A673 (cell line): ENCODE measurements at regions not wholly inside any gene's neighbourhood (a gene's known extent, or its start where the extent isn't known, plus 50 kb on each side); places are given as distances from the start of the nearest gene placed in this dataset.

ENCODE experiments used
- BruUV-seq: library from RNA; stranded (reverse); fragments of 400-500 nt; replicated peaks from 2 replicates; lab custom pipeline; 2021; lab: Mats Ljungman, UMichigan
- CTCF ChIA-PET: fragments of 300-600 bp; sonication (Branson Sonifier 250); formaldehyde crosslinking; loops from one replicate; lab custom pipeline; 2022; ENCODE audit warnings: antibody characterized with exemption; lab: Charles Lee
- POLR2A ChIA-PET: fragments of 300-600 bp; sonication (Branson Sonifier 250); formaldehyde crosslinking; loops from one replicate; lab custom pipeline; 2022; ENCODE audit warnings: antibody characterized with exemption; ENCODE audit not compliant: low non-redundant PET; lab: Charles Lee
- DNase-seq: peaks from one replicate; pipeline ENCODE4 v3.0.0-alpha.2; 2015; ENCODE audit warnings: low spot score
- H3K27ac ChIP-seq: fragments of 200-600 bp; sonication (generic); 2 replicates; pipeline ENCODE4 v1.5.1; 2016; ENCODE audit warnings: mixed run types, low read depth, mild to moderate bottlenecking, mixed read lengths, antibody characterized with exemption, low read length; ENCODE audit not compliant: poor library complexity, severe bottlenecking
- H3K27me3 ChIP-seq: fragments of 200-600 bp; sonication (generic); replicated peaks from 2 replicates; pipeline ENCODE4 v1.6.1; 2017; ENCODE audit warnings: mixed run types, low read depth, mild to moderate bottlenecking, mixed read lengths, antibody characterized with exemption, low read length; ENCODE audit not compliant: insufficient read depth, poor library complexity
- H3K36me3 ChIP-seq: fragments of 200-600 bp; sonication (generic); 2 replicates; pipeline ENCODE4 v1.6.1; 2016; ENCODE audit warnings: mixed run types, mild to moderate bottlenecking, mixed read lengths, antibody characterized with exemption, low read length; ENCODE audit not compliant: insufficient read depth, poor library complexity, severe bottlenecking
- H3K4me1 ChIP-seq: fragments of 200-600 bp; sonication (generic); 2 replicates; pipeline ENCODE4 v1.6.1; 2017; ENCODE audit warnings: mixed run types, mild to moderate bottlenecking, mixed read lengths, antibody characterized with exemption, low read length; ENCODE audit not compliant: insufficient read depth, poor library complexity, severe bottlenecking
- H3K4me3 ChIP-seq: fragments of 200-600 bp; sonication (generic); 2 replicates; pipeline ENCODE4 v1.5.1; 2016; ENCODE audit warnings: low read depth, mixed run types, mild to moderate bottlenecking, mixed read lengths, low read length; ENCODE audit not compliant: poor library complexity, severe bottlenecking
- H3K9me3 ChIP-seq: fragments of 200-600 bp; sonication (generic); 2 replicates; pipeline ENCODE4 v1.6.1; 2016; ENCODE audit warnings: mixed run types, low read depth, mild to moderate bottlenecking, mixed read lengths, antibody characterized with exemption, low read length; ENCODE audit not compliant: poor library complexity, severe bottlenecking
- CTCF ChIP-seq: fragments of 300-800, 200-600 bp; sonication (generic); conservative IDR thresholded peaks from 2 replicates; pipeline ENCODE4 v1.5.1; 2017; ENCODE audit warnings: low read depth, mild to moderate bottlenecking, antibody characterized with exemption, low read length, moderate library complexity, mixed read lengths
- EZH2 ChIP-seq: fragments of 200-600 bp; sonication (generic); IDR thresholded peaks from 2 replicates; pipeline ENCODE4 v1.6.1; 2017; ENCODE audit warnings: borderline replicate concordance, low read depth, mild to moderate bottlenecking, mixed read lengths, antibody characterized with exemption, low read length; ENCODE audit not compliant: poor library complexity, severe bottlenecking
- intact Hi-C: fragments of 100-400 bp; cut with micrococcal nuclease; formaldehyde crosslinking; loops from one replicate; pipeline ENCODE4 v1.10.0; 2022; ENCODE audit not compliant: unreplicated experiment

- no peak overlapping the region for H3K4me3 ChIP-seq
- ChIA-PET CTCF (no interaction called here), POLR2A (no interaction called here)
- no peak overlapping the region for H3K27ac ChIP-seq
- peaks cover 45% of the 10 kb centered on the region for H3K9me3 ChIP-seq
- no TSS peak for BruUV-seq
- H3K27me3 ChIP-seq: no peaks in the 10 kb centered on the region
- no peaks in the 10 kb centered on the region for H3K36me3 ChIP-seq
- H3K4me1 ChIP-seq: no peaks in the 10 kb centered on the region
- intact Hi-C loops: no loop called here
- TF ChIP-seq CTCF (no peak), EZH2 (no peak)
- DNase-seq: no peak
Observed at GRCh38 chr7:57381581-57381980, 68.4 kb upstream of the ZNF716 start.

- ChIA-PET POLR2A (no interaction called here), CTCF (no interaction called here)
- Histone ChIP-seq H3K4me3 (no peak overlapping the region), H3K9me3 (peaks cover 45% of the 10 kb centered on the region), H3K27me3 (no peaks in the 10 kb centered on the region), H3K4me1 (no peaks in the 10 kb centered on the region), H3K27ac (no peak overlapping the region), H3K36me3 (no peaks in the 10 kb centered on the region)
- intact Hi-C loops: no loop called here
- BruUV-seq: no TSS peak
- TF ChIP-seq CTCF (no peak), EZH2 (no peak)
- DNase-seq: no peak
Observed at GRCh38 chr7:57384380-57384779, 65.6 kb upstream of the ZNF716 start.

DNA sequence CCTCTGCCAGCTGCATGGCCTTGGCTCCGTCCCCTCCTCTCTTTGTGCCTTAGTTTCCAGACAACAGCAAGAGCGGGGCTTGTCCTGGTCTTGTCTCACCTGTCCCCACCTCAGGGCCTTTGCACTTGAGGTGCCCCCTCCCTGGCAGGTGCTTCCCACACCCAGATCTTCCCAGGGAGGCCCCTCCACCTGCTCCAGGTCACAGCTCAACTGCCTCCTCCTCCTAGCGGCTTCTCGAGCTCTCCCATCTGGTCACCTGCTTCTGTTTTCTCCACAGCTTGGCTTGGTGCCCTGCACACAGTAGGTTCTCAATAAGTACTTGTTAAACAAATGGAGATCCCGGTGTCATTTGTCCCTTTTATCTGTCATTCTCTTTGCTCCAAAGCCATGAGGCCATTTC lies 64.3 kb upstream of the ZNF716 start:
- ChIA-PET POLR2A (no interaction called here), CTCF (no interaction called here)
- BruUV-seq: no TSS peak
- peaks cover 44% of the 10 kb centered on the region for H3K9me3 ChIP-seq
- no peak overlapping the region for H3K27ac ChIP-seq
- TF ChIP-seq EZH2: no peak
- no peak for TF ChIP-seq CTCF
- intact Hi-C loops: no loop called here
- DNase-seq: no peak
- no peaks in the 10 kb centered on the region for H3K4me1 ChIP-seq
- no peaks in the 10 kb centered on the region for H3K27me3 ChIP-seq
- H3K36me3 ChIP-seq: no peaks in the 10 kb centered on the region
- no peak overlapping the region for H3K4me3 ChIP-seq
